PC-9 (cell line): ENCODE measurements at regions not wholly inside any gene's neighbourhood (a gene's known extent, or its start where the extent isn't known, plus 50 kb on each side); places are given as distances from the start of the nearest gene placed in this dataset.

Source experiments
- CTCF ChIP-seq: fragments of 200-600 bp; sonication (generic); conservative IDR thresholded peaks from 2 replicates; pipeline ENCODE4 v1.6.1; 2017; ENCODE audit warnings: mixed run types, antibody characterized with exemption, mild to moderate bottlenecking, moderate library complexity
- EZH2 ChIP-seq: fragments of 200-600 bp; sonication (generic); IDR thresholded peaks from 2 replicates; pipeline ENCODE4 v1.8.0; 2017; ENCODE audit warnings: antibody characterized with exemption, low read depth

- TF ChIP-seq CTCF, result no peak
- TF ChIP-seq EZH2, result no peak
These were observed 150.7 kb upstream of the KLF14 start for GRCh38 chr7:130884437-130885417.
